SKM-1 treated with dmso at 0.1 percent for 144 hours (cell line): ENCODE measurements at regions not wholly inside any gene's neighbourhood (a gene's known extent, or its start where the extent isn't known, plus 50 kb on each side); places are given as distances from the start of the nearest gene placed in this dataset.

Experiments used
- DNase-seq: peaks from one replicate; lab custom pipeline; 2025; ENCODE audit not compliant: unreplicated experiment; lab: John Stamatoyannopoulos, UW

DNA sequence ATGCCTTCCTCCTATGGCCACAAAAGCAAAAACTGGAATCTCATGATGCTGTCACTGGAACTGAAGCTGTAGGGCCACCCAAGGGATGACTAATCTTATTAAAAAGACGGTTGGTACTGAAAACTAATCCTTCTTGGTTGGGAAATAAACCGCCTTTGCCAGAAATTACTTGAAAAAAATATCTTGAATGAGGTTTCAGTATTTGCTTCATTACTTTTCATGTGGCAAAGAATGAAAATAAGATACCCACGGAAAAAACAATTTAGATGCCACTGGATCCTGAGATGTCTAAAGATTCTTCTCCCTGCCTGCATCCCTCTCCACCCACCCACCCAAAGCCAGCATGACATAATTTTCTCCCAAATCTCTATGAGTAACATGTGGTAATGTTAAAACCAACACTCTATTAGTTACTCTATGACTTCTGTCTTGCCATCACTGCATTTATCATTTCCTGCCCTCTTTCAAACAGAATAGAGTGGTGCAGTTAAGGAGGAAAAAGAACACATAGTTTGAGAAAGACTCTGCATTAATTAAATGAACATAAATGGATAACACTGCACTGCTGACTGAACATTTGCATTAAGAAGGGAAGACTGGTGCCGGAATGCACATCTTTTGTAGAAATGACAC is 111.8 kb upstream of the DPH6 start:
- DNase-seq = no peak

DNA sequence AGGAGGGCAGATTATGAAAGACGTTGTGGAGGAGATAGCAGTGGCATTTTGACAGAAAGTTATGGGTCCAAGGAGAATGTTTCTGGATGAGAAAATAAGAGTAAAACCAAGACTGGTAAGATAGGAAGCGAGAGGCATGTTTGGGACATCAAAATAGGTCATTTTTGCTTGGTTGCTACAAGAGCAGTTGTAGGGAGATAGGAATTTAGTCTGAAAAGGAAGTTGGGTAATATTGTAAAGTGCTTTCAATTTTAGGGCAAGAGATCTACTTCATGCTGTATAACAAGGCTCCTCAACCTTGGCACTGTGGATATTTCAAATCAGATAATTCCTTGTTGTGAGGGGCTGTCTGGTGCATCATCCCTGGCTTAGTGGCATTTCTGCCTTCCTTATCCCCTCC is 118.0 kb upstream of the DPH6 start:
- peak; percentile 3 for DNase-seq

DNA sequence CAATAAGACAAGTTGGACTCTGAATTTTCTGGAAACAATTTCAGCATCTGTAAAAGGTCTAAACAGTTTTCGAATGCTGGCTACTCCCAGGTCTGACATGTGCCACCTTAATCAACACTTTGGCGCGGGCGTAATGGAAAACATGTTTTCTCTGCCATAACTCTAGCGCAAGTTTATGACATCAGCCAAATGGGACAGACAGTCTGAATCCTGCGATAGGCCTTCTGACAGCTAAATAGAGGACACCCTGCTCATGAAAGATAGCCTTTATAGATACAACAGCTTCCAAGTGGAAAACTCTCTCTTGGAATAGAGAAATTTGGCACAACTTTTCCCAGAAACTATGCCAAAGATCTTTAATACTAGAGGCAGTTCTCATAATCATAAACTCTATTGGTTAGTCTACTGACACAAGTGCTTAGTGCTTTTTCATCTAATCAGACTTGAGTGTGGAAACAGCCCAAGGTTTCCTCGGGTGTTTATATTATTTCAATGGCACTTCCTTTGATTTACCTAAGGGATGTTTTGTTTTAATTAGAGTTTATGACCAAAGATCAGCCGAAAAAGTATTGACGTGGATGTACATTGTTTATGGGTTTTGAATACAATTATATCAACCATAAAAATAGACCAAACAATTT is 120.1 kb upstream of the DPH6 start:
- no peak for DNase-seq

DNA sequence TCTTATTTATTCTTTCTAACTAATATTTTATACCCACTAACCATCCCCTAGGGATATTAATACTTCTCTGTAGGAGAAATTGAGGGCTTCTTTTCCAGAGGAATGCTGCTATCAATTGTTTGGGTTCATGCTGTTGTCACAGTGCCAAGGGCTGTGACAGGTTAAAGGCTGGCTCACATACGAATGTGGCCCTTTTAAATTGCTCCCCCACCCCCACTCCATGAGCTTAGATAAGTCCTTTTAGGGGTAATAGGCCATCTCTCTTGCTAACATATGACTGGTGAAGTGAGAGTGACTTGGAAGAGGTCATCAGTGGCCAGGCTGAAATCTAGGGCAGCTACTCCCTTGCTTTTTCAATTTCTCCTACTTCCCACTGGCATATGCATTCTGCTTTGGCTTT is 121.9 kb upstream of the DPH6 start:
- no peak for DNase-seq

DNA sequence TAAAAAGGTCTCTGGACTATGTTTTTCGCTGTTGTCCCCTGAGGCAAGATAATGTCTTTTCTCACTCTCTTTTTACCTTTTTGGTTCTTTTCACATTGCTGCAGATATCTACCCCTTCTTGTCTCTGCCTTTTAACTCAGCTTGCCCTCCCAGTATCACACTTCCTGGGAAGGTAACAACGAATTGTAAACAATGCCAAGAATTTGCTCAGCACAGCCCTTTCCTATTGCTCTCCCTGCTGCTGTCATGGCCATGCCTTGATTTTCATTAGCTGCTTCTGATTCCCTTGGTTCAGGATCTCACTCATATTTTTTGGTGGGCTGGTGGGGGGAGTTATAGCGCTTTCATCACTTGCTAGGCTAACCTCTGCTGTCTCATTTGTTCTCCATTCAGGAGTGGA is 123.1 kb upstream of the DPH6 start:
- no peak for DNase-seq

DNA sequence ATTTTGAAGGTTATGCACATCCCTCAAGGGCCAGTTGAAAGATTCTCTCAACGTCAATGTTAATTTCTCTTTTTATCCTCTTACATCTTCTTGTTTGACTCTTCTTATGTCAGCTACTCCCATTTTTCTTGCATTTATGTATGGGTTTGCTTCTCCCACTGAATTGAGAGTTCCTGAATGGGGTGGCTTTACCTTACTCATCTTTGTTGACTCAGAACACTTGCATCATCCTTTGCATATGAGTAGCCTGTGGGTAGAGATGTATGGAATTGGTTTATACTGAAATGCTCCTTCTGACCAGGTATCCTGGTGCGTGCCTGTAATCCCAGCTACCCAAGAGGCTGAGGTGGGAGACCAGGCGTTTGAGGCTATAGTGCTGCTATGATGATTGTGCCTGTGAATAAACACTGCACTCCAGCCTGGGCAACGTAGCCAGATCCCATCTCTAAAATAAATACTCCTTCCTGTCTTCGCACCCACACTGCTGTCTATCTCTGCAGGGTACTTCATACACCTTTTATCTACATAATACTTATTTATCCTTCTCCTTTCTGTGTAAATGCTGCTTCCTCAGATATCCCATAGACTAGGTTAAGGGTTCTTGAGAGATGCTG is 123.6 kb upstream of the DPH6 start:
- no peak for DNase-seq

DNA sequence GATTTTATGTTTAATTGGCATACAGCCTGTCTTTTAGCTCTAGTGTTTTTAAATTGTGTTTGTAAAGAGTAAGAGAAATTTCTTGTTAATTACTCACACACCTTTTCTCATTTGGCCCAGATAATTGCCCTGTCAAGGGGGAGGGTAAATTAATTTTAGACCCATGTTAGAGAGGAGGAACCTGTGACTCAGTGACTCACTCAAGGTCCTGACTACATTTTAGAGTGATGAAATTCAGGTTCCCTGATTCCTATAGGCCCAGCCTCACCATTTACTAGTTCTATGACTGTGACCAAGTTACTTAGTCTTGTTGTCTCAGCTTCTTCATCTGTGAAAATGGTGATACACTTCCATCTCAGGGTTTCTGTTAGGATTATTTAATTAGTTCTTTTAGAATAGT is 125.2 kb upstream of the DPH6 start:
- DNase-seq = no peak

DNA sequence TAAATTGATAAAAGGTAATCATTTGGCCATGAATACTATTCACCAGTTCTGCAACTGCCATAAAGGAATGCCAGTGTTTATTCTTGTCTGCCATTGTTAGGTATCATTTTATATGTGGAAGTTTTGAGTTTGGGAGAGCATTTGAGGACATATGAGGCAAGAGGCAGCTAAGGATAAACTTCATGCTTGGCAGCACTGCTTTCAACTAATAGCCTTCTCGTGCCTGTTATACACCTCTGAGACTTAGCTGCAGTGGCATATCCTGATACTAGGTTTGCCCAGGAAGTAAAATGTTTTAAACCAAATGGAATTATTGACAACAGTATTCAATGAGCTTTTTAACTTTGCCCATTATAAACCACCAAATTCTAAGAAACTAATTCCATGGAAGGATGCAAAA is 126.0 kb upstream of the DPH6 start:
- DNase-seq = no peak

DNA sequence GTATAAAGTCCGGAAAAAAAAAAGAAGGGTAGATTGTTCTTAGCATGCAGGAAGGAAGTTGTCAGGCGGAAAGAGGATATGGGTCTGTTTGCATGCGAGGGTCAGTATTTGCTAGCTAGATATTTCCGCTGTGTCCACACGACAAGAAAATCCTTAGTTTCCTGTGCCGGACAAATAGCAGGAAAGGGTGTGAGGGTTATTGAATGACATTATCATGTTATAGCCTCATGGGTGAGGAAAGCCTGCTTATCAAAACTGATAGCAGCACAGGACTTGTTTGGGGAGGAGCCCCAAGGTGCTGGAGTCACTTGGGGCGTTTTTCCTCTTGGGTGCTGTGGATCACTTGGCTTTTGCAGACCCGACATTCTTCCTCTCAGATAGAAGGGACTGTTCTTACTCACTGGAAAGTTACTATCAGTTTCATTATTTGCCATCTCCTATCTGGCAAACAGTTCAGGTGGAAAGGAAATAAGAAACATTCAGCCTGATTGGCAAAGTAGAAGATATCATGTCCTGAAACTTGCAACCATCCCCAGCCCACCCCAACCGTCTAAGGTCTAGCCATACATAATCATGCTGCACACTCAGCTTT is 127.2 kb upstream of the DPH6 start:
- no peak for DNase-seq

DNA sequence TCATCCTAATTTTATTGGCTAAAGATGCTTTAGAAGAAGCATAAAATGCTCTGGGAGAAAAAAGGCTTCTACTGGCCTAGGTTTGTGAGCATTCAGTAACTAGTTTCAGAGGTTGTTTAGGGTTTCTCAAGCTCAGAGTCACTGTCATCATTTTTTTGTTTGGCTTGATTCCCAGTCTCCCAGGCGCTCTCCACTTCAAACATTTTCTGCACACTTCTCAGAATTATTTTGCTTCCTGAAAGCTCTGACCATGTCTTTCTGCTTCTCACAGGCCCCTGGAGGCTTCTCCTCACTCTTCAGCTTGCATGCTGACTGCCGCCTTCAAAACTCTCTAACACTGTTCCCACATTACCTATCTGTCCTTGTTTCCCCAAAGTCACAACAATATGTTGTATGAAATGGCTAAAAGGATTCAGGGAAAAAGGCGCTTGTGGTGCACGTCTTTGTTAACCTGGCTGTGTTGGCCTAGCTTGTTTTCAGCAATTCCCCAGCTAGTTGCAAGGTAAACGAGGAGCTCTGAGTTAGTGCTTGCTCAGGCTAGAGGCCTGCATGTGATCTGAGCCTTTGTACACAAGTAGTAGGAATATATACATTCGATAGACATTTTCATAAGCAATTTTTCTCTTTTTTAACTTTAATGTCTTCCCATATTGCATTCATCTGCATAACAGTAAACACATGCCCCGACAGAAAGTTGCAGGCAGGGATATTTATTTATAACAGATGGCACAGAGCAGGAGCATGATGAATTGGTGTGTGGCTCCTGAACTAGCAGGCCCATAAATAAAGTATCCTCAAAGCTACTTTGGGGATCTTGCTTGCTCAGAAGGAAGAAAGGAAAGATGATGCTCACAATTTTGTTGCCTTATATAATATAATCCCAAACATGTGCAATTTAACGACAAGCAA is 129.2 kb upstream of the DPH6 start:
- DNase-seq = no peak

DNA sequence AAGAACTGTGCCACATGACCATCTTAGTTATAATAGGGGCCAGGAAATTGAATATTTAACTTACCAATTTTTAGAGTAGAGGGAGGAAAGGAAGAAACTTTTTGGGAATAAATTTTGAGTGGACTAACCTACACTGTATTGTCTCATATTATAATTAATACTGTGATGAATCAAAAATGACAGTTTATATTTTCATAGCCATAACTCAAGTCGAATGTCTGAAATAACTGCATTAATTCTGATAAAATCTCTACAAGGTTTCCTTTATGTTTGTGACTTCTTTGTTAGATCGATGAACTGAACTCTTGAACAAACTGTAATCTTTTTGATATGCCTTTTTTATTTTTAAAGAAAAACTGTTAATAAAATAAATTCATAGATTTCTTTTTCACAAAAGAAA is 132.8 kb upstream of the DPH6 start:
- no peak for DNase-seq

DNA sequence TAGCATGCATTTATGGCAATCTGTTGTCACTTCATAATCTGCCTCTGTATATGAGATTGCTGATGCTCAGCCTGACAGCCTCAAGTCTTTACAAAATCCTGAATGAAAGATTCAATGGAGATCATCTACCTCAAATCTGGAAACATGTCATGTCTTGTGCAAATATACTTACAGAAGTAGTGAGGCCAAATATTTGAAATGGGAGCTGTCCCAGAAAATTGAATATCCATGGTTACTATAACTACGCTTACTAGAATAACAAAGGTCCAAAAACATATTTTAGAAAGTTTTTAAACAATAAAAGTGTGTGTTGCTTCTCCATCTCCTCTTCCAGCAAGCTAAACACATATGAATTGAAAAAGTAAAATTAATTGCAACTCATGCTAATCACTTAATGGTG is 133.2 kb upstream of the DPH6 start:
- no peak for DNase-seq

DNA sequence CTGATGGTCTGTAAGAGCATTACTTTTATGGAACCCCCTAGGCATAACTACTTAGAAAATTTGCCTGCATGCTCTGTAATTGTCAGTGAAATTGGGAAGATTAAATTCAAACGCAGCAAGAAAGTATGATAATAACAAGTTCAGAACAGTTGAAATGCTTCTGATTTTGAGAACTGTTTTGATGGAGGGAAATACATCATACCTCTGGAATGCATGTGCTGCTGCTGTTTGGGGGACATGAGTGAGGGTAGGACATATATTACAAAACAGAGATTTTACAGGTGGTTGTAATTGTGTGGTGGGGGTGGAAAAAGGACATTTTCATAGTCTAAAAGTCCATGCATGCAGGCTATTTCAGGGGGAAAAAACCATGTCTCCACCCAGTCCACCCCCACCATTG is 135.0 kb upstream of the DPH6 start:
- DNase-seq = no peak

DNA sequence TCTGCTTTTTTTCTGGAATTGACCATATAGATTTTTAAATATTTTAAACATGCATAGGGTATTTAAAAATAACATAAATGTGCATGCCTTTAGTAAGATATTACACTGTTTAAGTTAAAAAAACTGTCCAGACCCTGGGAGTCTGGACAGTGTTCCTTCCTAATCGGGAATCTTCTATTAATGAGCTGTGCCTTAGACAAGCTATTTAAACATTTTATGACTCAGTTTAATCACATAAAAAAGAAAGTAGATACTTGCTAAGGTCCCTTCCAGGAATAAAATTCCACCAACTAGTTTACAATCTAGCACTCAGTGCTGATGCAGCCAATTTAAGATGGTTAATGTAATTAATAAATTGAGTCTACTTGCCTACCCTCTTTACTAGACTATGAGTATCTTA is 140.4 kb upstream of the DPH6 start:
- DNase-seq = no peak

DNA sequence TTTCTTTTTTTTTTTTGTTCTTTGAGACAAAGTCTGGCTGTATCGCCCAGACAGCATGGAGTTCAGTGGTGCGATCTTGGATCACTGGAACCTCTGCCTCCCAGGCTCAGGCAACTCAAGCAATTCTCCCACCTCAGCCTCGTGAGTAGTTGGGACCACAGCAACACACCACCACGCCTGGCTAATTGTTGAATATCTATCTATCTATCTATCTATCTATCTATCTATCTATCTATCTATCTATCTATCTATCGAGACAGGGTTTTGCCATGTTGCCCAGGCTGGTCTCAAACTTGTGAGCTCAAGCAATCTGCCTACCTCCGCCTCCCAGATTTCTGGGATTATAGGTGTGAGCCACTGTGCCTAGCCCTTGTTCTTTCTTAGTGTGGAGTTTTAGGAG is 143.3 kb upstream of the DPH6 start:
- DNase-seq = no peak

DNA sequence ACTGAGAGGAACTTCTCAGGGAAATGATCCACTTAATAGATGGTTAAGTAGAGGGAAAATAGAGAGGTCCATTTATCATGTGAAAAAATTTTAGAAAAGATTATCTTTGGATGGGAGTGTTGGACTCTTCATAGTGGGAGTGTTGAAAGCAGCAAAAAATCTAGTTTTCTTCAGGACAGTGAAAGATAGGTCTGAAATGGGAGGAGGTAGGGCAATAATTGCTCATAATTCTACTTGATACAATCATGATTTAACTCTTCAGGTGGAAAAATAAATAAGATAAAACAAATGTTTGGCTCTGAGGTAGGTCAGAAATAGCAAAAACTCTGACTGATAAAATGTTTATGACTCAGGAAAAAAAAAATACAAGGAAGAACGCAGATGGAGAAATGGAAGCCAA is 144.1 kb upstream of the DPH6 start:
- no peak for DNase-seq

DNA sequence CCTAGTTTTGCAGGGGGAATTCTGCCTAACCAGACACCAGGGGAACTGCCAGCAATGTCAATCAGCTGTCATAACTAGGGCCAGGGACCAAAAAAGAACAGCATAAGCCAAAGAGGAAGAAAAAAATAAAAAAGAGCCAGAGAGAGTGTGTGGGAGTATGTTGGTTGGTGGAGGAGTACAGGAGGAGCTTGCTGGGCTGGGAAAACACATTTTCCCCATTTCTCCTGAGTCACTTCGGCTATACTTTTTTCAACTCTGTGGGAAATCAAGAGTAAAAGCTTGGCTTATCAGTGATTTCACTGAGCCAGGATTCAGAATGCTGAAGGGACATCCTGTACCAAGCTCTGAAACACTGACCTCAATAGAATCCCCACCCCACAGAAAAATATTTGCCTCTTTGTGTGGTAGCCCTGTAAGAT is 144.7 kb upstream of the DPH6 start:
- DNase-seq = no peak

DNA sequence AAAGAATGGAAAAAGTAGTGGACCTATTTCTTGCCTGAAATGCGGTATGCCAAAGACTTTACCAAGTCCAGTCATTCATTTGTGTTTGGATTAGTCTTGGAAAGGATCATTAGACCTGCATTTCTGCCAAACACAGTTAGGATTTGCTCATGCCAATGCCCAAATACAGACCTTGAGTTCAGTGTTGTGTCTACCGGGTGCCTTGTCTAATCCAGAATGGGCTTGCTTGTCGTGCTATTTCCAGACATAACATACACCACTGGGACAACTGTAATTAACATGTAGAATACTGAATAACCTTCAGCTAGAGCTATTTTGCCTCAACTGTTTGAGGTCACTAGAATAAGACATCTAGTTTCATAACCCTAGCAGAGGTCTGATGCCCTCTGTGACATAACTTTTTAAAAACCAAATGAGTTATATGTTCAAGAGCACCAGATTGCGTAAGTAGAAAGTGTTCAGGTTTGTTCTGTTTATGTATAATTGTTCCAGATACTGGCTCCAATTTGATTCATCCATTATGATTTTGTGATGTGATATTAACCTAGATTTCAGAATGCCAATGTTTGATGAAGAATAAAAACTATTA is 145.3 kb upstream of the DPH6 start:
- no peak for DNase-seq

DNA sequence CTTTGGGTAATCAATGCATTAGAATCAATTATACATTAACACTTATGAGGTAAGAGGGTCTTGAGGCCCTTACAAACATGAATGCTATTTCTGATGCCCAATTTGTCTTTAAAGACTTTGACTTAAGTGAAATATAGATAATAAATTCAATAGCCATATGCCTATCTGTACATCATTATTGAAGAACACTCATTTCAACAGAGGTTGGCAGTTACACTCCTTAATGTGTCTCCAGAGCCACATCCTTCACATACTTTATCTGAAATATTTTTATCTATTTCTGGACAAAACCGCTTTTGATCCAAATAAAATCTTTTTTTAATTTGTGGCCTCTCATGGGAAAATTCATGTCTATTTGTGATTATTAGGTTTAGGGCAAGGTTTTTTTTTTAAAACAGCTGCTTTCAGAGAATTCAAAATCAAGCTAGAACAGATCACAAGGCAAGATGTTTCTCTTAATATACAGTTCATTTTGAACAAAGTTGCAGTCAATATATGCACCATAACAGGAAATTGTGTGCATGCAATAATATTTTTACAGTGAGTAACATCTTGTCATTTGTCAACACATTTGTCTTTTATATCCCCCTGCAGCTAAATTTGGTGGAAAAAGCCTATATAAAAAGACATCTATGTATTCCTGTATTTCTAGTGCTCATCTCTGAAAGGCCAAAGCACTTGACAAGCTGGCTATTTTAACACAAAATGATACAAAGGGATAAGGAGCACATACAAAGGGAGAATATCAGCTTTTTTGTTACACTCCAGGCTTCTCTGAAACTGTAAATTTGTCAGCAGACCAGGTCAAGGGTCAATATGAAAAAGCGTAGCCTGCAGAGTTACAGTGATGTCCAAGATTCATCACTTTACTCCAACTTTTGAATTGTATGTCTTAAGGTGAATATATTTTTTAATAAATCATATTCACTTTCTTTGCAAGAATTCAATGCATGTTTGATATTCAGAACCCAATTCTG is 146.2 kb upstream of the DPH6 start:
- DNase-seq = no peak

DNA sequence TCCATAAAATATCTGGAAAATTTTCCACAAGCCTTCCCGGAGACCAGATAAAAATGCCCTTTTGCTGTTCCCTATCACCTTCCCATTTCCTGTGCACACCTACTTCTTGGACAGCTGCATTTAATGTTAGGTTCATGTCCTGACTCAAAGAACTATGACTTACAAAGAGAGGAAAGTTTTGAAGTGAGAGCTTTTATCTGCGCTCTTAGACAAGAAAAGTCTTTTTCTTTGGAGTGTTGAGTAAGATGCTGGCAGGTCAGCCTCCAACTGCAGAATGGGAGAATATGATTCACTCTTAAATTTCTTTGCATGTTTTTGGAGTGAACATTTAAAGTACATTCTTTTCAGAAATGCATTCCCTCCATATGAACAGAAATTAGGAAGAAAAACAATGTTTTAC is 147.3 kb upstream of the DPH6 start:
- no peak for DNase-seq
